Neural cell (in vitro differentiated cells): ENCODE measurements at regions not wholly inside any gene's neighbourhood (a gene's known extent, or its start where the extent isn't known, plus 50 kb on each side); places are given as distances from the start of the nearest gene placed in this dataset.

Source experiments
- H2AFZ ChIP-seq: fragments of 200-600, 300-800 bp; sonication (generic), shearing (Covaris generic); 2 replicates; pipeline ENCODE4 v1.6.0; 2014; ENCODE audit warnings: low read depth, mild to moderate bottlenecking, antibody characterized with exemption, low read length, moderate library complexity
- H3F3A ChIP-seq: fragments of 200-600 bp; shearing (Covaris generic); 2 replicates; pipeline ENCODE4 v1.6.1; 2016; ENCODE audit warnings: mild to moderate bottlenecking, moderate library complexity, mixed read lengths, antibody characterized with exemption, low read length; ENCODE audit not compliant: insufficient read depth, poor library complexity, severe bottlenecking
- H3K27ac ChIP-seq: fragments of 200-600, 300-800 bp; sonication (generic), shearing (Covaris generic); 2 replicates; pipeline ENCODE4 v1.5.1; 2014; ENCODE audit warnings: mild to moderate bottlenecking, low read length, moderate library complexity
- H3K27me3 ChIP-seq: fragments of 300-800, 200-600 bp; sonication (generic), shearing (Covaris generic); 2 replicates; pipeline ENCODE4 v1.6.0; 2014; ENCODE audit warnings: mild to moderate bottlenecking, low read depth, low read length, moderate library complexity; ENCODE audit not compliant: insufficient read depth
- H3K36me3 ChIP-seq: fragments of 300-800, 200-600 bp; sonication (generic), shearing (Covaris generic); 2 replicates; pipeline ENCODE4 v1.5.1; 2014; ENCODE audit warnings: mild to moderate bottlenecking, antibody characterized with exemption, low read length, moderate library complexity; ENCODE audit not compliant: insufficient read depth
- H3K4me2 ChIP-seq: fragments of 300-800, 200-600 bp; sonication (generic), shearing (Covaris generic); 2 replicates; pipeline ENCODE4 v1.6.0; 2014; ENCODE audit warnings: mild to moderate bottlenecking, low read length
- H3K4me3 ChIP-seq: fragments of 300-800, 200-600 bp; sonication (generic), shearing (Covaris generic); 2 replicates; pipeline ENCODE4 v1.5.1; 2014; ENCODE audit warnings: mild to moderate bottlenecking, low read length, moderate library complexity
- H3K79me2 ChIP-seq: fragments of 200-600 bp; shearing (Covaris generic); replicated peaks from 2 replicates; pipeline ENCODE4 v1.6.0; 2014; ENCODE audit warnings: mild to moderate bottlenecking, low read length, moderate library complexity; ENCODE audit not compliant: insufficient read depth
- H3K9ac ChIP-seq: fragments of 300-800, 200-600 bp; sonication (generic), shearing (Covaris generic); 2 replicates; pipeline ENCODE4 v1.6.1; 2016; ENCODE audit warnings: mild to moderate bottlenecking, low read length, mixed read lengths
- H3K9me2 ChIP-seq: fragments of 200-600 bp; shearing (Covaris generic); 2 replicates; pipeline ENCODE4 v1.6.1; 2016; ENCODE audit warnings: mild to moderate bottlenecking, low read length, mixed read lengths; ENCODE audit not compliant: insufficient read depth
- H3K9me3 ChIP-seq: fragments of 200-600, 300-800 bp; sonication (generic), shearing (Covaris generic); 2 replicates; pipeline ENCODE4 v1.6.1; 2016; ENCODE audit warnings: mild to moderate bottlenecking, mixed run types, low read length, moderate library complexity, mixed read lengths
- H4K20me1 ChIP-seq: fragments of 200-600 bp; shearing (Covaris generic); 2 replicates; pipeline ENCODE4 v1.6.1; 2016; ENCODE audit warnings: mild to moderate bottlenecking, mixed run types; ENCODE audit not compliant: insufficient read depth
- CTCF ChIP-seq: fragments of 450-650 bp; IDR thresholded peaks from 2 replicates; pipeline ENCODE4 v1.5.1; 2014; ENCODE audit warnings: antibody characterized with exemption, mild to moderate bottlenecking, moderate library complexity; ENCODE audit not compliant: poor library complexity, severe bottlenecking
- EP300 ChIP-seq: fragments of 450-650 bp; conservative IDR thresholded peaks from 2 replicates; pipeline ENCODE4 v1.6.1; 2014; ENCODE audit warnings: antibody characterized with exemption, mild to moderate bottlenecking, moderate library complexity; ENCODE audit not compliant: poor library complexity, severe bottlenecking
- EZH2 ChIP-seq: fragments of 200-600, 300-800 bp; shearing (Covaris generic), sonication (generic); IDR thresholded peaks from 2 replicates; pipeline ENCODE4 v1.6.1; 2014; ENCODE audit warnings: antibody characterized with exemption, low read length, borderline replicate concordance, mild to moderate bottlenecking; ENCODE audit not compliant: insufficient read depth, poor library complexity, severe bottlenecking
- MXI1 ChIP-seq: fragments of 450-650 bp; conservative IDR thresholded peaks from 2 replicates; pipeline ENCODE4 v1.6.1; 2014; ENCODE audit warnings: antibody characterized with exemption, mild to moderate bottlenecking; ENCODE audit not compliant: poor library complexity, severe bottlenecking
- POLR2AphosphoS5 ChIP-seq: IDR thresholded peaks from 2 replicates; pipeline ENCODE4 v1.6.1; 2012
- RAD21 ChIP-seq: fragments of 450-650 bp; conservative IDR thresholded peaks from 2 replicates; pipeline ENCODE4 v1.6.1; 2014; ENCODE audit warnings: antibody characterized with exemption, mild to moderate bottlenecking, moderate library complexity
- SMC3 ChIP-seq: fragments of 450-650 bp; conservative IDR thresholded peaks from 2 replicates; pipeline ENCODE4 v1.6.1; 2014; ENCODE audit warnings: antibody characterized with exemption, mild to moderate bottlenecking, moderate library complexity; ENCODE audit not compliant: poor library complexity
- TAF1 ChIP-seq: IDR thresholded peaks from 2 replicates; pipeline ENCODE4 v1.6.1; 2012; ENCODE audit warnings: low read depth
- TF ChIP-seq, protein P1 (sequence below): IDR thresholded peaks from 2 replicates; pipeline ENCODE4 v1.6.1; 2012; ENCODE audit warnings: borderline replicate concordance

DNA sequence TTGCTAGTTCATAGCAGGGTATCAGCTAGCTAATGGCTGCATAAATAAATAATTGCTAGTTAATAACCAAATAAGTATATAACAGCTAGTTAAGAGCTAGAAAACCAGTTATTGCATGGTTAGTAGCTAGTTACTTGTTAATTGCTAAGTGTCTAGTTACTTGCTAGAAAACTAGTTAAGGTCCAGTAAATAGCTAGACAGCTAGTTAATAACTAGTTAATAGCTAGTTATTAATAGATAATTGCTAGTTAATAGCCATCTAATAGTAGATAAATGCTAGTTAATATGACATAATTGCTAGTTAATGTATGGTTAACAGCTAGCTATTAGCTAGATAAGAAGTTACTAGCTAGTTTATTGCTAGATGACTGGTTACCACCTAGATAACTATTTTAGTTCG, 629.9 kb upstream of the CT83 start:
- no peaks in the 10 kb centered on the region for H3K36me3 ChIP-seq
- H3K9me3 ChIP-seq: no peaks in the 10 kb centered on the region
- H3K27me3 ChIP-seq: no peaks in the 10 kb centered on the region
- no peaks in the 10 kb centered on the region for H3F3A ChIP-seq
- H4K20me1 ChIP-seq: no peaks in the 10 kb centered on the region
- H3K9ac ChIP-seq: no peak overlapping the region
- H2AFZ ChIP-seq: no peak overlapping the region
- H3K4me3 ChIP-seq: no peak overlapping the region
- H3K4me2 ChIP-seq: no peak overlapping the region
- no peak for TF ChIP-seq SMC3
- no peak for TF ChIP-seq EZH2
- TF ChIP-seq CTCF: no peak
- TF ChIP-seq MXI1: no peak
- TF ChIP-seq EP300: no peak
- TF ChIP-seq RAD21: no peak
- TF ChIP-seq, protein P1, sequence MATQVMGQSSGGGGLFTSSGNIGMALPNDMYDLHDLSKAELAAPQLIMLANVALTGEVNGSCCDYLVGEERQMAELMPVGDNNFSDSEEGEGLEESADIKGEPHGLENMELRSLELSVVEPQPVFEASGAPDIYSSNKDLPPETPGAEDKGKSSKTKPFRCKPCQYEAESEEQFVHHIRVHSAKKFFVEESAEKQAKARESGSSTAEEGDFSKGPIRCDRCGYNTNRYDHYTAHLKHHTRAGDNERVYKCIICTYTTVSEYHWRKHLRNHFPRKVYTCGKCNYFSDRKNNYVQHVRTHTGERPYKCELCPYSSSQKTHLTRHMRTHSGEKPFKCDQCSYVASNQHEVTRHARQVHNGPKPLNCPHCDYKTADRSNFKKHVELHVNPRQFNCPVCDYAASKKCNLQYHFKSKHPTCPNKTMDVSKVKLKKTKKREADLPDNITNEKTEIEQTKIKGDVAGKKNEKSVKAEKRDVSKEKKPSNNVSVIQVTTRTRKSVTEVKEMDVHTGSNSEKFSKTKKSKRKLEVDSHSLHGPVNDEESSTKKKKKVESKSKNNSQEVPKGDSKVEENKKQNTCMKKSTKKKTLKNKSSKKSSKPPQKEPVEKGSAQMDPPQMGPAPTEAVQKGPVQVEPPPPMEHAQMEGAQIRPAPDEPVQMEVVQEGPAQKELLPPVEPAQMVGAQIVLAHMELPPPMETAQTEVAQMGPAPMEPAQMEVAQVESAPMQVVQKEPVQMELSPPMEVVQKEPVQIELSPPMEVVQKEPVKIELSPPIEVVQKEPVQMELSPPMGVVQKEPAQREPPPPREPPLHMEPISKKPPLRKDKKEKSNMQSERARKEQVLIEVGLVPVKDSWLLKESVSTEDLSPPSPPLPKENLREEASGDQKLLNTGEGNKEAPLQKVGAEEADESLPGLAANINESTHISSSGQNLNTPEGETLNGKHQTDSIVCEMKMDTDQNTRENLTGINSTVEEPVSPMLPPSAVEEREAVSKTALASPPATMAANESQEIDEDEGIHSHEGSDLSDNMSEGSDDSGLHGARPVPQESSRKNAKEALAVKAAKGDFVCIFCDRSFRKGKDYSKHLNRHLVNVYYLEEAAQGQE: no peak
- no peak for TF ChIP-seq TAF1
- TF ChIP-seq POLR2AphosphoS5: no peak
- no peaks in the 10 kb centered on the region for H3K79me2 ChIP-seq
- no peak overlapping the region for H3K27ac ChIP-seq
- no peaks in the 10 kb centered on the region for H3K9me2 ChIP-seq

- Histone ChIP-seq H4K20me1 (no peaks in the 10 kb centered on the region), H3K9ac (no peak overlapping the region), H3K9me3 (no peaks in the 10 kb centered on the region), H3F3A (no peaks in the 10 kb centered on the region), H3K9me2 (no peaks in the 10 kb centered on the region), H3K36me3 (no peaks in the 10 kb centered on the region), H2AFZ (no peak overlapping the region), H3K27ac (no peak overlapping the region), H3K4me3 (no peak overlapping the region), H3K4me2 (no peak overlapping the region), H3K27me3 (no peaks in the 10 kb centered on the region), H3K79me2 (no peaks in the 10 kb centered on the region)
- TF ChIP-seq SMC3: no peak
- TF ChIP-seq POLR2AphosphoS5: no peak
- no peak for TF ChIP-seq MXI1
- no peak for TF ChIP-seq EP300
- no peak for TF ChIP-seq EZH2
- TF ChIP-seq, protein P1: no peak
- no peak for TF ChIP-seq TAF1
These were observed 600.4 kb upstream of the CT83 start for GRCh38 chrX:117063224-117063623.
